ENCODE measurements at regions not wholly inside any gene's neighbourhood (a gene's known extent, or its start where the extent isn't known, plus 50 kb on each side); places are given as distances from the start of the nearest gene placed in this dataset.
"Not testable (repeated sequence)": the region's sequence is repeated elsewhere in the genome, so short reads cannot be mapped to it uniquely, and the experiment has no call there.

- DNase-seq (ENCODE audit: low spot score, unreplicated experiment), result no peak
- Mint-ChIP-seq H3K27me3 (no peaks in the 10 kb centered on the region), H3K27ac (no peak overlapping the region), H3K36me3 (ENCODE audit: insufficient read depth) (no peaks in the 10 kb centered on the region), H3K4me3 (ENCODE audit: low read depth) (no peak overlapping the region), H3K4me1 (ENCODE audit: low read depth) (no peaks in the 10 kb centered on the region), H3K9me3 (ENCODE audit: low read depth) (no peaks in the 10 kb centered on the region)
- no peak for TF ChIP-seq CTCF (IDR thresholded peaks at IDR 0.05; ENCODE audit: unreplicated experiment)
Measured at GRCh38 chr7:116364469-116364868, 135.1 kb upstream of the CAV2 start.

- TF ChIP-seq CTCF (IDR thresholded peaks at IDR 0.05; ENCODE audit: unreplicated experiment), result no peak
- H3K27me3 Mint-ChIP-seq, result no peaks in the 10 kb centered on the region
- no peak overlapping the region for H3K27ac Mint-ChIP-seq
- DNase-seq (ENCODE audit: low spot score, unreplicated experiment), result no peak
- H3K4me1 Mint-ChIP-seq (ENCODE audit: low read depth), result no peaks in the 10 kb centered on the region
- no peak overlapping the region for H3K4me3 Mint-ChIP-seq (ENCODE audit: low read depth)
- H3K9me3 Mint-ChIP-seq (ENCODE audit: low read depth), result peaks cover 4% of the 10 kb centered on the region
- H3K36me3 Mint-ChIP-seq (ENCODE audit: insufficient read depth), result no peaks in the 10 kb centered on the region
Measured at GRCh38 chr7:116365797-116366196, 133.7 kb upstream of the CAV2 start.

GRCh38 chr7:116367171-116367813 lies 132.2 kb upstream of the CAV2 start:
- no peak for TF ChIP-seq CTCF (IDR thresholded peaks at IDR 0.05; ENCODE audit: unreplicated experiment)
- no peaks in the 10 kb centered on the region for H3K4me1 Mint-ChIP-seq (ENCODE audit: low read depth)
- no peak overlapping the region for H3K27ac Mint-ChIP-seq
- H3K4me3 Mint-ChIP-seq (ENCODE audit: low read depth), result no peak overlapping the region
- no peaks in the 10 kb centered on the region for H3K36me3 Mint-ChIP-seq (ENCODE audit: insufficient read depth)
- H3K9me3 Mint-ChIP-seq (ENCODE audit: low read depth), result peaks cover 9% of the 10 kb centered on the region
- no peaks in the 10 kb centered on the region for H3K27me3 Mint-ChIP-seq
- no peak for DNase-seq (ENCODE audit: low spot score, unreplicated experiment)

GRCh38 chr7:116368965-116369364 lies 130.6 kb upstream of the CAV2 start:
- H3K36me3 Mint-ChIP-seq (ENCODE audit: insufficient read depth), result no peaks in the 10 kb centered on the region
- TF ChIP-seq CTCF (IDR thresholded peaks at IDR 0.05; ENCODE audit: unreplicated experiment), result no peak
- no peak overlapping the region for H3K4me3 Mint-ChIP-seq (ENCODE audit: low read depth)
- no peaks in the 10 kb centered on the region for H3K4me1 Mint-ChIP-seq (ENCODE audit: low read depth)
- DNase-seq (ENCODE audit: low spot score, unreplicated experiment), result no peak
- H3K27ac Mint-ChIP-seq, result no peak overlapping the region
- H3K9me3 Mint-ChIP-seq (ENCODE audit: low read depth), result peaks cover 15% of the 10 kb centered on the region
- no peaks in the 10 kb centered on the region for H3K27me3 Mint-ChIP-seq

- not testable (repeated sequence) for H3K4me3 Mint-ChIP-seq (ENCODE audit: low read depth); DNase-seq (ENCODE audit: low spot score, unreplicated experiment)
- H3K9me3 Mint-ChIP-seq (ENCODE audit: low read depth), result peaks cover 15% of the 10 kb centered on the region
Measured at GRCh38 chr7:116371536-116371935, 128.0 kb upstream of the CAV2 start.

GRCh38 chr7:116373229-116373628 lies 126.3 kb upstream of the CAV2 start:
- DNase-seq (ENCODE audit: low spot score, unreplicated experiment); H3K36me3 Mint-ChIP-seq (ENCODE audit: insufficient read depth); H3K27ac Mint-ChIP-seq; H3K4me3 Mint-ChIP-seq (ENCODE audit: low read depth); H3K4me1 Mint-ChIP-seq (ENCODE audit: low read depth); H3K27me3 Mint-ChIP-seq: not testable (repeated sequence)
- H3K9me3 Mint-ChIP-seq (ENCODE audit: low read depth), result peaks cover 18% of the 10 kb centered on the region

More at GRCh38 chr7:116371536-116371935, 128.0 kb upstream of the CAV2 start:
- H3K36me3 Mint-ChIP-seq (ENCODE audit: insufficient read depth); H3K27me3 Mint-ChIP-seq; H3K27ac Mint-ChIP-seq; H3K4me1 Mint-ChIP-seq (ENCODE audit: low read depth): not testable (repeated sequence)
